H1 (cell line): ENCODE measurements at regions not wholly inside any gene's neighbourhood (a gene's known extent, or its start where the extent isn't known, plus 50 kb on each side); places are given as distances from the start of the nearest gene placed in this dataset.

ENCODE experiments used
- CTCF ChIA-PET: fragments of 300-600 bp; sonication (Branson Sonifier 250); formaldehyde crosslinking; loops from one replicate; lab custom pipeline; 2021; ENCODE audit not compliant: partially characterized antibody; lab: Charles Lee
- POLR2A ChIA-PET: fragments of 300-600 bp; sonication (Branson Sonifier 250); formaldehyde crosslinking; loops from one replicate; lab custom pipeline; 2021; ENCODE audit warnings: inconsistent platforms; ENCODE audit not compliant: partially characterized antibody; lab: Charles Lee
- DNase-seq, 2 experiments: peaks; one replicate each; pipeline versions ENCODE4 v3.0.0 to v3.0.0-alpha.2; 2010 to 2022; ENCODE audit warnings: low spot score in 2 of 2, low read depth in 1 of 2, mixed read lengths in 1 of 2
- FAIRE-seq: peaks from 2 replicates; lab custom pipeline; 2011; peaks lifted over from hg19 to GRCh38; lab: Jason Lieb, UNC
- H2AFZ ChIP-seq: 2 replicates; pipeline ENCODE4 v1.8.1; 2012; ENCODE audit warnings: low read length, inconsistent platforms
- H2AK5ac ChIP-seq: 2 replicates; pipeline ENCODE4 v1.6.1; 2013; ENCODE audit warnings: low read depth, low read length
- H2BK120ac ChIP-seq: replicated peaks from 2 replicates; pipeline ENCODE3; 2013; ENCODE audit warnings: low read depth, low read length, inconsistent platforms
- H2BK12ac ChIP-seq: 2 replicates; pipeline ENCODE4 v1.6.1; 2013; ENCODE audit warnings: low read depth, low read length
- H2BK15ac ChIP-seq: 2 replicates; pipeline ENCODE4 v1.6.1; 2013; ENCODE audit warnings: low read length
- H2BK20ac ChIP-seq: 2 replicates; pipeline ENCODE4 v1.6.1; 2013; ENCODE audit warnings: low read length
- H2BK5ac ChIP-seq: 2 replicates; pipeline ENCODE4 v1.6.1; 2013; ENCODE audit warnings: low read depth, low read length
- H3K14ac ChIP-seq: 2 replicates; pipeline ENCODE4 v1.6.1; 2013; ENCODE audit warnings: inconsistent platforms; ENCODE audit not compliant: insufficient read length
- H3K18ac ChIP-seq: 2 replicates; pipeline ENCODE4 v1.6.1; 2013; ENCODE audit warnings: low read length; ENCODE audit errors: extremely low read depth
- H3K23ac ChIP-seq: 2 replicates; pipeline ENCODE4 v1.6.1; 2013; ENCODE audit warnings: inconsistent platforms; ENCODE audit not compliant: insufficient read length
- H3K23me2 ChIP-seq: 2 replicates; pipeline ENCODE4 v1.6.1; 2013; ENCODE audit warnings: low read depth, low read length
- H3K27ac ChIP-seq: 2 replicates; pipeline ENCODE4 v1.6.1; 2011; ENCODE audit warnings: low read depth, low read length, inconsistent platforms
- H3K27me3 ChIP-seq, 4 experiments: replicated peaks in 1 of 4; 1 replicate in 1 of 4; 2 replicates in 3 of 4; pipeline versions ENCODE4 v1.6.1 to v1.8.1; 2011 to 2013; ENCODE audit warnings: low read length in 3 of 4, mild to moderate bottlenecking in 3 of 4, inconsistent platforms in 2 of 4, mixed read lengths in 2 of 4, moderate library complexity in 1 of 4; ENCODE audit not compliant: control insufficient read depth in 3 of 4, insufficient read depth in 3 of 4; ENCODE audit errors: extremely low read depth in 1 of 4
- H3K36me3 ChIP-seq, 4 experiments: 2 replicates each; pipeline versions ENCODE4 v1.6.1 to v1.8.1; 2011 to 2013; ENCODE audit warnings: mild to moderate bottlenecking in 4 of 4, low read length in 3 of 4, moderate library complexity in 2 of 4, control low read depth in 1 of 4, inconsistent platforms in 1 of 4; ENCODE audit not compliant: insufficient read depth in 4 of 4, control insufficient read depth in 2 of 4
- H3K4ac ChIP-seq: replicated peaks from 2 replicates; pipeline ENCODE3; 2013; ENCODE audit warnings: low read length, low read depth, mixed read lengths, inconsistent platforms; ENCODE audit not compliant: insufficient read length
- H3K4me1 ChIP-seq, 4 experiments: replicated peaks in 1 of 4; 1 replicate in 1 of 4; 2 replicates in 3 of 4; pipeline versions ENCODE4 v1.6.1 to v1.8.1; 2011 to 2013; ENCODE audit warnings: low read length in 3 of 4, inconsistent platforms in 2 of 4, mixed read lengths in 1 of 4; ENCODE audit not compliant: insufficient read depth in 4 of 4, control insufficient read depth in 3 of 4
- H3K4me2 ChIP-seq, 2 experiments: 2 replicates each; pipeline versions ENCODE4 v1.6.1 to v1.8.1; 2011 to 2013; ENCODE audit warnings: low read depth in 2 of 2, low read length in 2 of 2, control low read depth in 1 of 2, inconsistent platforms in 1 of 2, mild to moderate bottlenecking in 1 of 2; ENCODE audit not compliant: insufficient read depth in 1 of 2
- H3K4me3 ChIP-seq, 4 experiments: fragments of 200-600, 300-600 bp in 1 of 4; sonication (generic), shearing (Covaris generic), sonication (Bioruptor Twin) in 1 of 4; 2 replicates each; pipeline versions ENCODE4 v1.5.1 to v1.8.1; 2011 to 2016; ENCODE audit warnings: low read length in 4 of 4, low read depth in 3 of 4, control low read depth in 2 of 4, inconsistent platforms in 2 of 4, mild to moderate bottlenecking in 2 of 4, mixed read lengths in 1 of 4, moderate library complexity in 1 of 4; ENCODE audit not compliant: insufficient read depth in 2 of 4; ENCODE audit errors: extremely low read depth in 1 of 4
- H3K56ac ChIP-seq: replicated peaks from 2 replicates; pipeline ENCODE3; 2013; ENCODE audit warnings: low read depth, mild to moderate bottlenecking, mixed read lengths, low read length, inconsistent platforms; ENCODE audit not compliant: insufficient read length
- H3K79me1 ChIP-seq: 2 replicates; pipeline ENCODE4 v1.6.1; 2013; ENCODE audit warnings: low read depth, low read length, control low read depth
- H3K79me2 ChIP-seq, 2 experiments: 2 replicates each; pipeline versions ENCODE4 v1.6.1 to v1.8.1; 2012 to 2013; ENCODE audit warnings: low read length in 2 of 2, mild to moderate bottlenecking in 2 of 2, inconsistent platforms in 1 of 2; ENCODE audit not compliant: insufficient read depth in 2 of 2, control insufficient read depth in 1 of 2
- H3K9ac ChIP-seq, 4 experiments: replicated peaks in 1 of 4; 1 replicate in 1 of 4; 2 replicates in 3 of 4; pipeline versions ENCODE4 v1.6.1 to v1.8.1; 2011 to 2013; ENCODE audit warnings: low read depth in 3 of 4, low read length in 3 of 4, control low read depth in 2 of 4, mild to moderate bottlenecking in 2 of 4, moderate library complexity in 2 of 4, inconsistent platforms in 1 of 4; ENCODE audit errors: extremely low read depth in 1 of 4
- H3K9me3 ChIP-seq, 2 experiments: 2 replicates each; pipeline versions ENCODE4 v1.6.1 to v1.8.1; 2012 to 2013; ENCODE audit warnings: mild to moderate bottlenecking in 2 of 2, moderate library complexity in 2 of 2, control low read depth in 1 of 2, inconsistent platforms in 1 of 2, low read depth in 1 of 2, low read length in 1 of 2, mixed read lengths in 1 of 2; ENCODE audit not compliant: insufficient read depth in 2 of 2
- H4K20me1 ChIP-seq, 2 experiments: replicated peaks in 1 of 2; 2 replicates each; pipeline versions ENCODE3 to v1.8.1; 2011 to 2013; ENCODE audit warnings: inconsistent platforms in 2 of 2, low read length in 2 of 2, mild to moderate bottlenecking in 1 of 2; ENCODE audit not compliant: insufficient read depth in 2 of 2, control insufficient read depth in 1 of 2
- H4K5ac ChIP-seq: 2 replicates; pipeline ENCODE4 v1.6.1; 2013; ENCODE audit warnings: low read length, low read depth, mixed read lengths, inconsistent platforms; ENCODE audit not compliant: insufficient read length
- H4K8ac ChIP-seq: 2 replicates; pipeline ENCODE4 v1.8.0; 2013; ENCODE audit warnings: mild to moderate bottlenecking, moderate library complexity, low read length, inconsistent platforms; ENCODE audit not compliant: insufficient read depth; ENCODE audit errors: extremely low read depth
- H4K91ac ChIP-seq: replicated peaks from 2 replicates; pipeline ENCODE3; 2013; ENCODE audit warnings: low read length, mixed read lengths, inconsistent platforms; ENCODE audit not compliant: insufficient read length
- GTF2F1 ChIP-seq: IDR thresholded peaks from 2 replicates; pipeline ENCODE4 v1.6.1; 2012; ENCODE audit warnings: low read depth, low read length, improper control_type of control experiment, borderline replicate concordance
- SP1 ChIP-seq: IDR thresholded peaks from 2 replicates; pipeline ENCODE4 v1.6.1; 2011; ENCODE audit warnings: low read depth, low read length
- SP2 ChIP-seq: IDR thresholded peaks from 2 replicates; pipeline ENCODE4 v1.6.1; 2012; ENCODE audit warnings: mild to moderate bottlenecking, low read length, inconsistent platforms
- WGBS, 2 experiments: shearing (Covaris generic) in 1 of 2; methylation state at CpG; one replicate each; pipeline versions ENCODE4 v1.1.6 to v1.1.7; 2013 to 2015; ENCODE audit warnings: low lambda C conversion rate in 2 of 2, mixed read lengths in 2 of 2, inconsistent platforms in 1 of 2, low coverage in 1 of 2, missing lambda C conversion rate in 1 of 2; ENCODE audit not compliant: insufficient replicate concordance in 2 of 2, insufficient coverage in 1 of 2, insufficient read length in 1 of 2; ENCODE audit errors: extremely low coverage in 1 of 2, missing lambda C conversion rate in 1 of 2; 5-methylcytosine and 5-hydroxymethylcytosine counted together

DNA sequence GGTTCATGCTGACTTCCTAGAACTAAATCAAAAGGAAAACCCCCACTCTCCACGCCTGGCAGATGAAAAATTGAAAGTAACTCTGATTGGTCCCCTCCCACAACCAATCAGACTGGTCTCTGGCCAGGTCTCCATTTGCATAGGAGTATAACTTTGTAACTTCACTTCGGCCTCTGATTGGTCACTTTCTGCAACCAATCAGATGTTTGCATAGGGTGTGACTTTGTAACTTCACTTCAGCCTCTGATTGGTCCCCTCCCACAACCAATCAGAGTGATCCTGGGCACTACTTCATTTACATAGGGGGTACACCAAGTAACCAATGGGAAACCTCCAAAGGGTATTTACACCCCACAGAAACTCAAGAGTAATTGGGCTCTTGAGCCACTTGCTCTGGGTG, 306.6 kb upstream of the PFKP start (continued):
- no peak for TF ChIP-seq SP2

DNA sequence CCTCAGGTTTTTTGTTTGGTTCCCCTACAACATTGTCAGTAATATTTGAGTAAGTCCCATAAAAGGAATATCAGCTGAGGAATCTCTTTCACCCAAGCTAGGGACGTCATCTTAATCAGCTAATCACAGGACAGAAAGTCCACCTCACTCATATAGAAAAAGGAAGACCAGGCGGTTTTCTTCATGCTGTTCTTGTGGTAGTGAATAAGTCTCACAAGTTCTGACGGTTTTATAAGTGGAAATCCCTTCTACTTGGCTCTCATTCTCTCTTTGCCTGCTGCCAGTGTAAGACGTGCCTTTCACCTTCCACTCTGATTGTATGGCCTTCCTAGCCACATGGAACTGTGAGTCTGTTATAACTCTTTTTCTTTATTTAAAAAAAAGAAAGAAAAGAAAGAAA, 308.1 kb upstream of the PFKP start:
- 73% methylated on average over 4 of the region's 4 CpGs; no CpG with 5 or more reads in 1 of the 2 experiments for WGBS, 2 experiments
- TF ChIP-seq SP1 (no peak), GTF2F1 (no peak)
- no peak overlapping the region for H2BK15ac ChIP-seq
- no peak overlapping the region for H3K4ac ChIP-seq
- H3K79me2 ChIP-seq = no peaks in the 10 kb centered on the region
- H3K4me3 ChIP-seq = no peak overlapping the region
- no peak overlapping the region for H4K8ac ChIP-seq
- H4K20me1 ChIP-seq = no peaks in the 10 kb centered on the region
- ChIA-PET POLR2A (no interaction called here), CTCF (no interaction called here)
- H3K4me1 ChIP-seq = no peaks in the 10 kb centered on the region
- H3K4me2 ChIP-seq = no peak overlapping the region
- no peak overlapping the region for H2BK120ac ChIP-seq
- no peak overlapping the region for H4K91ac ChIP-seq
- no peak for FAIRE-seq
- no peaks in the 10 kb centered on the region for H3K36me3 ChIP-seq
- no peaks in the 10 kb centered on the region for H3K27me3 ChIP-seq
- no peak overlapping the region for H4K5ac ChIP-seq
- DNase-seq = no peak
- H3K14ac ChIP-seq = no peak overlapping the region
- H3K27ac ChIP-seq = no peak overlapping the region
- no peaks in the 10 kb centered on the region for H3K9me3 ChIP-seq
- no peak overlapping the region for H2BK12ac ChIP-seq
- no peaks in the 10 kb centered on the region; the same call in 1 of the 2 replicates for H3K23me2 ChIP-seq
- no peak overlapping the region for H3K9ac ChIP-seq
- H3K18ac ChIP-seq = no peak overlapping the region
- H2BK5ac ChIP-seq = no peak overlapping the region
- no peak overlapping the region for H2AK5ac ChIP-seq
- H2AFZ ChIP-seq = no peak overlapping the region
- H3K56ac ChIP-seq = no peak overlapping the region
- no peaks in the 10 kb centered on the region for H3K79me1 ChIP-seq
- no peak overlapping the region for H2BK20ac ChIP-seq
- H3K23ac ChIP-seq = no peak overlapping the region
